ENCODE measurements at regions not wholly inside any gene's neighbourhood (a gene's known extent, or its start where the extent isn't known, plus 50 kb on each side); places are given as distances from the start of the nearest gene placed in this dataset.
A peak's percentile ranks its signal among the peaks of the same experiment; 100 is the strongest.

DNA sequence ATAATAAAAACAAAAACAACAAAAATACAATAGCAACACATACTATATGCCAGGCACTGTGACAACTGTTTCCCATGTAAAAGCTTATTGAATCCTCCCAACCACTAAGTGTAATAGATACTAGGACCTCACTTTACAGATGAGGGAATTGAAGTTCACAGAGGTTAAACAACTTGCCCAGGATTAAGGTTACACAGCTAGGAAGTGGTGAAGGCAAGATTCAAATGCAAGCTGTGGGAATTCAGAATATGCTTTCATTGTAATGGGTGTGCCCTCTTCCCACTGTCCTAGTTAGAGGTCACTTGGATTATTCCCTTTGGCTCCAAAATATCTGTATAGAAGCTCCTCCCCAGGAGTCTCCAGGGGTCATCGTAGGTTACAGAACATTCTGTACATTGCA lies 231.1 kb downstream of the MREG start:
- no peak for TF ChIP-seq CTCF (IDR thresholded peaks at IDR 0.05; ENCODE audit: borderline replicate concordance)
- Histone ChIP-seq H3K36me3 (no peaks in the 10 kb centered on the region), H3K4me3 (no peak overlapping the region), H3K27me3 (ENCODE audit: low read depth) (no peaks in the 10 kb centered on the region), H3K9me3 (replicated peaks) (peaks cover 7% of the 10 kb centered on the region), H3K4me1 (peaks cover 10% of the 10 kb centered on the region), H3K27ac (replicated peaks) (peak overlapping the region; percentile 25)
- DNase-seq: no peak
- intact Hi-C loops (cut with micrococcal nuclease): no loop called here

DNA sequence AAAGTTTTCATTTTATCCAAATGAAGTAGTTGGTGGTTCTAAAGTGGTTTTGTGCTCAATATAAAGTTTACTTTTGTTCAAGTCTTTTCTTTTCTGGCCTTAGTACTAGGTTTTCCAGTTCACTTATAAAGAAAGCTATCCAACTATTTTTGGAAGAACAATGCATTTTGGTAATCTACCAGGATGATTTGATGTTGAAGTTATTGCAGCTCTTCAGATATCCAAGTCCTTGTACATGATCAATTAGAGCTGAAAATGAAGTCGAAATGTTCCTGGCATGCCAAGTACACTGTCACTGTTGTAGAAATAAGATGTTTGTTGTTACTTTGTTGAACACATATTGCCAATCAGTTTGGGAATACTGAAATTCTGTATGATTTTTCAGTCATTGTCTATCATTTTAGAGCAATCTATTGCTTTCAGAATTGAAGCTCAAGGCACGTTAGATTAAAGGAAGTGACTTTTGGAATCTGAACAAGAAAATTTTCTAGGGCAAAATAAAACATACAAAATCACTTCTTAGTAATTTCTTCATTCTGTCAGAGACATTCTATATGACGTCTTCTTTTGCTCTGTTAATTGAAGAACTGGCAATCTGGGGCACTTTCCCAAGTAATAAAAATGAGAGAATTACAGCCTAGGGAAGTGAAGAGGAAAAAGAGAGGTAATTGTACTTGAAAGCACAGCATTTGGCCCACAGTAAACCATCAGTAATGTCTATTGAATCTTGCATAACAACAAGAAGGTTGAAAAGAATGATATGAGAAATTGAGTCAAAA lies 232.3 kb downstream of the MREG start:
- no peak overlapping the region for H3K27ac ChIP-seq (replicated peaks)
- DNase-seq: no peak
- intact Hi-C loops (cut with micrococcal nuclease): no loop called here
- peaks cover 10% of the 10 kb centered on the region for H3K4me1 ChIP-seq
- H3K27me3 ChIP-seq (ENCODE audit: low read depth): no peaks in the 10 kb centered on the region
- H3K36me3 ChIP-seq: no peaks in the 10 kb centered on the region
- no peak overlapping the region for H3K4me3 ChIP-seq
- TF ChIP-seq CTCF (IDR thresholded peaks at IDR 0.05; ENCODE audit: borderline replicate concordance): no peak
- H3K9me3 ChIP-seq (replicated peaks): peaks cover 7% of the 10 kb centered on the region

- intact Hi-C loops (cut with micrococcal nuclease): no loop called here
- Histone ChIP-seq H3K36me3 (no peaks in the 10 kb centered on the region), H3K27me3 (ENCODE audit: low read depth) (no peaks in the 10 kb centered on the region), H3K4me1 (peaks cover 10% of the 10 kb centered on the region), H3K4me3 (no peak overlapping the region), H3K9me3 (replicated peaks) (peaks cover 7% of the 10 kb centered on the region), H3K27ac (replicated peaks) (no peak overlapping the region)
- TF ChIP-seq CTCF (IDR thresholded peaks at IDR 0.05; ENCODE audit: borderline replicate concordance): no peak
- DNase-seq: no peak
These were observed 233.0 kb downstream of the MREG start for GRCh38 chr2:215780313-215780712.

DNA sequence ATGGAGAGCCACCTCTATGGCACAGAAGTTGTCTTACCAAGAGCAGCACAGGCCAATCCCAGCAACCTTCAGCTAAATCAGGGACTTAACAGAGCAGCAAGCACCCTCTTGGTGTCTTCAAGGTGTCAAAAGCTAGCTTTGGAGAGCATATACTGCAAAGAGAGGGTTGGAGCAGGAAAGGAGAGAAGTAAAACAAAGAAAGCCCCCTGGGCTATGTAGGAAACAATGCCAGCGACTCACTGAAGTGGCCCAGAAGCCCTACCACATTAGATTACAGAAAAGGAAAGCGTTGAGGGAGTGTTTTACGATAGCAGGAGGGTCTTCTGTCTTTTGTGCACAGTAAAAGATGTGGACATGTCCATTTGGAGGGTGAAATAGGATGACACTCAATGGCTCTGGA lies 233.4 kb downstream of the MREG start:
- intact Hi-C loops (cut with micrococcal nuclease): no loop called here
- H3K27ac ChIP-seq (replicated peaks): no peak overlapping the region
- peaks cover 4% of the 10 kb centered on the region for H3K9me3 ChIP-seq (replicated peaks)
- peaks cover 10% of the 10 kb centered on the region for H3K4me1 ChIP-seq
- TF ChIP-seq CTCF (IDR thresholded peaks at IDR 0.05; ENCODE audit: borderline replicate concordance): no peak
- no peak for DNase-seq
- no peaks in the 10 kb centered on the region for H3K36me3 ChIP-seq
- H3K27me3 ChIP-seq (ENCODE audit: low read depth): no peaks in the 10 kb centered on the region
- no peak overlapping the region for H3K4me3 ChIP-seq

DNA sequence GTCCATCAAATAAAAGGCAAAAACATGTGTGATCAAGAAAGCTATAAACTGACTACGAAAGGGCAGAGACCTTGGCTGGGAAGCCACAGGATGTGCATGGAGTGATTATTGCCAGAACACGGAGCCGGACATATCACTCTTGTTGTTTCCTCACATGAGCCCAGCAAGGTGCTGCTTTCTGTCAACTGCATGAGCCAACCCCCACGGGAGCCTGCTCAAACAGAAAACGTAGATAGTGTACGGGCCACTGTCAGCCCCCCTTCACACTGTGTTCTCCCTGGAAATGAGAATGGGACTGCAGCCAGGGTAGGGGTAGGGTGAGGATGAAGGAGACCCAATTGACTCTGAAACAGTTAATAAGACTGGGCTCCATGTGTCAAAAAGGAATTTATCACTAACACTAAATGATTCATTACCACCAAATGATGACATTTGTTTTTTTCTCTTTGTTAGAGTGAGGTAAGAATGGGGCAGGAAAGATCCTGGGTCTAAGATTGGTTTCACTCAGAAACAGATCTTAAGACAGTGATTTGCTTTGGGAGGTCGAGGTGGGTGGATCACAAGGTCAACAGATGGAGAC lies 235.8 kb downstream of the MREG start:
- H3K27me3 ChIP-seq (ENCODE audit: low read depth): no peaks in the 10 kb centered on the region
- H3K27ac ChIP-seq (replicated peaks): no peak overlapping the region
- intact Hi-C loops (cut with micrococcal nuclease): no loop called here
- H3K9me3 ChIP-seq (replicated peaks): no peaks in the 10 kb centered on the region
- H3K4me3 ChIP-seq: no peak overlapping the region
- DNase-seq: no peak
- no peaks in the 10 kb centered on the region for H3K36me3 ChIP-seq
- peaks cover 9% of the 10 kb centered on the region for H3K4me1 ChIP-seq
- no peak for TF ChIP-seq CTCF (IDR thresholded peaks at IDR 0.05; ENCODE audit: borderline replicate concordance)
